GM23338 (cell line): ENCODE measurements at regions not wholly inside any gene's neighbourhood (a gene's known extent, or its start where the extent isn't known, plus 50 kb on each side); places are given as distances from the start of the nearest gene placed in this dataset.

Experiments
- ATAC-seq: fragments of 200-7000 bp; cut with Tn5 transposase; 3 replicates; pipeline ENCODE4 v1.9.1; 2020
- DNase-seq: peaks from one replicate; pipeline ENCODE4 v3.0.0-alpha.2; 2015; ENCODE audit warnings: low spot score
- H2AFZ ChIP-seq: fragments of 200-600 bp; sonication (generic); 2 replicates; pipeline ENCODE4 v1.8.0; 2016; ENCODE audit warnings: antibody characterized with exemption, mild to moderate bottlenecking, moderate library complexity
- H3F3A ChIP-seq: fragments of 200-600 bp; sonication (generic); replicated peaks from 2 replicates; pipeline ENCODE4 v1.8.0; 2017; ENCODE audit warnings: antibody characterized with exemption, mixed run types, low read depth
- H3K27ac ChIP-seq: fragments of 200-600 bp; sonication (generic); 2 replicates; pipeline ENCODE4 v1.6.1; 2016; ENCODE audit warnings: low read depth
- H3K27me3 ChIP-seq: fragments of 200-600 bp; sonication (generic); 2 replicates; pipeline ENCODE4 v1.8.0; 2016; ENCODE audit warnings: mild to moderate bottlenecking, mixed run types, moderate library complexity; ENCODE audit not compliant: insufficient read depth
- H3K36me3 ChIP-seq: fragments of 200-600 bp; sonication (generic); 2 replicates; pipeline ENCODE4 v1.8.0; 2016; ENCODE audit warnings: mild to moderate bottlenecking; ENCODE audit not compliant: insufficient read depth
- H3K4me1 ChIP-seq: fragments of 200-600 bp; sonication (generic); 2 replicates; pipeline ENCODE4 v1.8.0; 2016; ENCODE audit warnings: mild to moderate bottlenecking, moderate library complexity; ENCODE audit not compliant: insufficient read depth
- H3K4me2 ChIP-seq: fragments of 200-600 bp; sonication (generic); 2 replicates; pipeline ENCODE4 v1.7.1; 2017; ENCODE audit warnings: mixed run types
- H3K4me3 ChIP-seq: fragments of 200-600 bp; sonication (generic); 2 replicates; pipeline ENCODE4 v1.6.1; 2016; ENCODE audit warnings: mixed run types
- H3K79me2 ChIP-seq: fragments of 200-600 bp; sonication (generic); replicated peaks from 2 replicates; pipeline ENCODE4 v1.8.0; 2017; ENCODE audit warnings: mild to moderate bottlenecking; ENCODE audit not compliant: insufficient read depth
- H3K9me2 ChIP-seq: fragments of 200-600 bp; sonication (generic); 2 replicates; pipeline ENCODE4 v1.8.0; 2017; ENCODE audit not compliant: insufficient read depth
- H4K20me1 ChIP-seq: fragments of 200-600 bp; sonication (generic); replicated peaks from 2 replicates; pipeline ENCODE4 v1.8.0; 2017; ENCODE audit warnings: mild to moderate bottlenecking; ENCODE audit not compliant: insufficient read depth
- H3K27ac Mint-ChIP-seq: 2 replicates; pipeline ENCODE4 v1.8.0; 2020; ENCODE audit warnings: inconsistent platforms, mild to moderate bottlenecking, moderate library complexity, mixed read lengths
- H3K27me3 Mint-ChIP-seq: 3 replicates; pipeline ENCODE4 v1.8.0; 2022; ENCODE audit warnings: low read depth, mild to moderate bottlenecking, moderate library complexity, mixed read lengths, inconsistent platforms; ENCODE audit not compliant: insufficient read depth, poor library complexity
- H3K36me3 Mint-ChIP-seq: 3 replicates; pipeline ENCODE4 v1.8.0; 2021; ENCODE audit warnings: low read depth, mild to moderate bottlenecking, inconsistent platforms, moderate library complexity, mixed read lengths
- H3K4me1 Mint-ChIP-seq: 3 replicates; pipeline ENCODE4 v1.8.0; 2020; ENCODE audit warnings: mild to moderate bottlenecking, inconsistent platforms, mixed read lengths
- H3K4me3 Mint-ChIP-seq: 3 replicates; pipeline ENCODE4 v1.8.0; 2021; ENCODE audit warnings: moderate library complexity, mild to moderate bottlenecking, inconsistent platforms, mixed read lengths
- H3K9me3 Mint-ChIP-seq: 3 replicates; pipeline ENCODE4 v1.8.0; 2020; ENCODE audit warnings: moderate library complexity, mild to moderate bottlenecking, inconsistent platforms, mixed read lengths
- CREB1 ChIP-seq: fragments of 250-450 bp; sonication (Bioruptor Pico); IDR thresholded peaks from 2 replicates; pipeline ENCODE4 v1.5.0; 2020; ENCODE audit warnings: low read depth, mild to moderate bottlenecking, moderate library complexity
- EZH2 ChIP-seq: fragments of 200-600 bp; sonication (generic); IDR thresholded peaks from one replicate; pipeline ENCODE4 v1.8.0; 2017; ENCODE audit warnings: antibody characterized with exemption, mild to moderate bottlenecking, low read depth; ENCODE audit not compliant: unreplicated experiment
- EZH2phosphoT487 ChIP-seq: fragments of 200-600 bp; sonication (generic); IDR thresholded peaks from one replicate; pipeline ENCODE4 v1.8.1; 2018; ENCODE audit warnings: antibody characterized with exemption; ENCODE audit not compliant: unreplicated experiment
- JUNB ChIP-seq: IDR thresholded peaks from one replicate; pipeline ENCODE4 v1.6.1; 2016; ENCODE audit warnings: antibody characterized with exemption; ENCODE audit not compliant: unreplicated experiment
- NANOG ChIP-seq: IDR thresholded peaks from 2 replicates; pipeline ENCODE4 v1.6.1; 2016; ENCODE audit warnings: antibody characterized with exemption, borderline replicate concordance
- POLR2AphosphoS5 ChIP-seq: IDR thresholded peaks from 2 replicates; pipeline ENCODE4 v1.6.1; 2016; ENCODE audit warnings: antibody characterized with exemption, low read depth
- STAT1 ChIP-seq: IDR thresholded peaks from one replicate; pipeline ENCODE4 v1.6.1; 2016; ENCODE audit warnings: antibody characterized with exemption; ENCODE audit not compliant: unreplicated experiment
- ZNF114 ChIP-seq: fragments of 250-450 bp; sonication (Bioruptor Pico); IDR thresholded peaks from 2 replicates; pipeline ENCODE4 v1.5.0; 2020; ENCODE audit warnings: mild to moderate bottlenecking, moderate library complexity
- ZNF331 ChIP-seq: fragments of 250-450 bp; sonication (Bioruptor Pico); IDR thresholded peaks from 2 replicates; pipeline ENCODE4 v1.5.0; 2020; ENCODE audit warnings: low read depth, mild to moderate bottlenecking, moderate library complexity
- TF ChIP-seq, protein P1 (sequence below): IDR thresholded peaks from 2 replicates; pipeline ENCODE4 v1.6.1; 2016; ENCODE audit warnings: antibody characterized with exemption
- TF ChIP-seq, protein P2 (sequence below), 2 experiments: fragments of 200-600 bp in 1 of 2; sonication (generic) in 1 of 2; conservative IDR thresholded peaks; 2 replicates each; pipeline versions ENCODE4 v1.5.1 to v1.6.1; 2016 to 2017; ENCODE audit warnings: antibody characterized with exemption in 2 of 2, low read depth in 2 of 2, mild to moderate bottlenecking in 2 of 2, moderate library complexity in 1 of 2
- TF ChIP-seq, protein P3 (sequence below): IDR thresholded peaks from one replicate; pipeline ENCODE4 v1.6.1; 2018; ENCODE audit warnings: antibody characterized with exemption; ENCODE audit not compliant: unreplicated experiment

DNA sequence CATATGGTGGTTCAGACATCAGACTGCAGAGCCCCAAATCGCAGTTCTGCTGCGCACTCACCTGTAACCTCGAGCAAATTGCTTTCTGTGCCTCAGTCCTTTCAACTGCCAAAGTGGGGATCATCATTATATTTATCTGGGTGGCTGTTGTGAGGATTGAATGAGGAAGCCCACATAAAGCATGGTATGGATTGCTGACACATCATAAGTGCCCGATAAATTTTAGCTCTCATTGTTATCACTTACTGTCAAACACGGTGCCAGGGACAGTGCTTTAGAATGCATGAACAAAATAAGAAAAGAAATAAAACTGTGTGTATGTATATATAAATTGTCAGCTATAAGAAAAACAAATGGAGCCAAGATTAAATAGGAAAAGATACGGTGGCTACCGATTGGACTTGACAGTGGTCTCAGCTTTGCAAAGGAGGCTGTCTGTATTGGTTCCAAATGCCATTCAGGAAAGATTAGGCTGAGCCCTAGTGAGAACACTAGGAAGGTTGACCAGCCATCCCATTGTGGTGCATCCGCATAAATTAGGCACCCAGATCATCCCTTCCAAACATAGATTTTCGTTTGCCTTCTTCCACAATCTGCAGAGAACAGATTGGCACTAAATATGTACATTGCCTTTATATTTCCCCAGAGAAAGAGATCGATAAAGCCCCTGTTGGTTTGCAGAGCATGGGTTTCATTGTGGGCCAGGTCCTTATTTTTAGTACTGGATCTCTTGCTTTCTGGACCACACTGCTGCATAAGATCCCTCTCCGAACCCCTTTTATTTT is 91.8 kb upstream of the KAZN start (continued):
- no peak for TF ChIP-seq STAT1
- no peak for TF ChIP-seq EZH2
- no peak for TF ChIP-seq ZNF331
- TF ChIP-seq JUNB: no peak
- TF ChIP-seq, protein P1, sequence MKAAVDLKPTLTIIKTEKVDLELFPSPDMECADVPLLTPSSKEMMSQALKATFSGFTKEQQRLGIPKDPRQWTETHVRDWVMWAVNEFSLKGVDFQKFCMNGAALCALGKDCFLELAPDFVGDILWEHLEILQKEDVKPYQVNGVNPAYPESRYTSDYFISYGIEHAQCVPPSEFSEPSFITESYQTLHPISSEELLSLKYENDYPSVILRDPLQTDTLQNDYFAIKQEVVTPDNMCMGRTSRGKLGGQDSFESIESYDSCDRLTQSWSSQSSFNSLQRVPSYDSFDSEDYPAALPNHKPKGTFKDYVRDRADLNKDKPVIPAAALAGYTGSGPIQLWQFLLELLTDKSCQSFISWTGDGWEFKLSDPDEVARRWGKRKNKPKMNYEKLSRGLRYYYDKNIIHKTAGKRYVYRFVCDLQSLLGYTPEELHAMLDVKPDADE: no peak
- TF ChIP-seq POLR2AphosphoS5: no peak
- TF ChIP-seq ZNF114: no peak
- TF ChIP-seq CREB1: no peak
- TF ChIP-seq, protein P2, sequence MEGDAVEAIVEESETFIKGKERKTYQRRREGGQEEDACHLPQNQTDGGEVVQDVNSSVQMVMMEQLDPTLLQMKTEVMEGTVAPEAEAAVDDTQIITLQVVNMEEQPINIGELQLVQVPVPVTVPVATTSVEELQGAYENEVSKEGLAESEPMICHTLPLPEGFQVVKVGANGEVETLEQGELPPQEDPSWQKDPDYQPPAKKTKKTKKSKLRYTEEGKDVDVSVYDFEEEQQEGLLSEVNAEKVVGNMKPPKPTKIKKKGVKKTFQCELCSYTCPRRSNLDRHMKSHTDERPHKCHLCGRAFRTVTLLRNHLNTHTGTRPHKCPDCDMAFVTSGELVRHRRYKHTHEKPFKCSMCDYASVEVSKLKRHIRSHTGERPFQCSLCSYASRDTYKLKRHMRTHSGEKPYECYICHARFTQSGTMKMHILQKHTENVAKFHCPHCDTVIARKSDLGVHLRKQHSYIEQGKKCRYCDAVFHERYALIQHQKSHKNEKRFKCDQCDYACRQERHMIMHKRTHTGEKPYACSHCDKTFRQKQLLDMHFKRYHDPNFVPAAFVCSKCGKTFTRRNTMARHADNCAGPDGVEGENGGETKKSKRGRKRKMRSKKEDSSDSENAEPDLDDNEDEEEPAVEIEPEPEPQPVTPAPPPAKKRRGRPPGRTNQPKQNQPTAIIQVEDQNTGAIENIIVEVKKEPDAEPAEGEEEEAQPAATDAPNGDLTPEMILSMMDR (conservative IDR thresholded peaks at IDR 0.05; ENCODE audit: low read depth in 2 of 2): no peak

DNA sequence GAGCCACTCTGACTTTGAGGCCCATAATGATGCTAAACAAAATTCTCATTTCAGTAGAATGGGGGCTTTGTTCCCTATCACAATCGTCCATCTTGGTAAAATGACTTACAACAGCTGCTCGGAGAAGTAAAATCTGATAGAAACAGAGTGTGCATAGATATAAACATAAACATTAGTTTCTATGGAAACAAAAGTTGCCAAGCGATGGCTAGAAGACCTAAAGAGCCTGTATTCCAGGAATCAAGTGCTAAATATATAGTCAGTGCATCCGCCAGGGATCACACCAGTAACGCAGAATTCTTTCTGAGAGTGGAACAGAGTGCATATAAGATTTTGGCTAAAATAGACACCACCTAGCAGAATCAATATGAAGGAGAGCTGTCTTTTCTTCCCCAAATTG is 91.2 kb upstream of the KAZN start:
- Mint-ChIP-seq H3K36me3 (no peaks in the 10 kb centered on the region), H3K9me3 (no peaks in the 10 kb centered on the region), H3K4me1 (peaks cover 17% of the 10 kb centered on the region), H3K4me3 (no peak overlapping the region), H3K27me3 (peaks cover 9% of the 10 kb centered on the region), H3K27ac (no peak overlapping the region)
- H3K36me3 ChIP-seq: no peaks in the 10 kb centered on the region
- H3K27ac ChIP-seq: no peak overlapping the region
- H3K4me2 ChIP-seq: no peak overlapping the region
- no peaks in the 10 kb centered on the region for H3F3A ChIP-seq
- H3K4me1 ChIP-seq: 0 out of 2 replicates have a peak, but pooled peaks cover 7% of the 10 kb centered on the region
- peaks cover 5% of the 10 kb centered on the region for H3K9me2 ChIP-seq
- no peak for DNase-seq
- no peak overlapping the region for H3K4me3 ChIP-seq
- no peaks in the 10 kb centered on the region for H3K79me2 ChIP-seq
- no peaks in the 10 kb centered on the region for H4K20me1 ChIP-seq
- peaks cover 3% of the 10 kb centered on the region; the same call in 1 of the 2 replicates for H3K27me3 ChIP-seq
- H2AFZ ChIP-seq: no peak overlapping the region
- ATAC-seq: no peak
- TF ChIP-seq NANOG: no peak
- TF ChIP-seq POLR2AphosphoS5: no peak
- TF ChIP-seq, protein P1: no peak
- TF ChIP-seq, protein P2 (conservative IDR thresholded peaks at IDR 0.05; ENCODE audit: low read depth in 2 of 2): no peak
- no peak for TF ChIP-seq ZNF114
- TF ChIP-seq, protein P3, sequence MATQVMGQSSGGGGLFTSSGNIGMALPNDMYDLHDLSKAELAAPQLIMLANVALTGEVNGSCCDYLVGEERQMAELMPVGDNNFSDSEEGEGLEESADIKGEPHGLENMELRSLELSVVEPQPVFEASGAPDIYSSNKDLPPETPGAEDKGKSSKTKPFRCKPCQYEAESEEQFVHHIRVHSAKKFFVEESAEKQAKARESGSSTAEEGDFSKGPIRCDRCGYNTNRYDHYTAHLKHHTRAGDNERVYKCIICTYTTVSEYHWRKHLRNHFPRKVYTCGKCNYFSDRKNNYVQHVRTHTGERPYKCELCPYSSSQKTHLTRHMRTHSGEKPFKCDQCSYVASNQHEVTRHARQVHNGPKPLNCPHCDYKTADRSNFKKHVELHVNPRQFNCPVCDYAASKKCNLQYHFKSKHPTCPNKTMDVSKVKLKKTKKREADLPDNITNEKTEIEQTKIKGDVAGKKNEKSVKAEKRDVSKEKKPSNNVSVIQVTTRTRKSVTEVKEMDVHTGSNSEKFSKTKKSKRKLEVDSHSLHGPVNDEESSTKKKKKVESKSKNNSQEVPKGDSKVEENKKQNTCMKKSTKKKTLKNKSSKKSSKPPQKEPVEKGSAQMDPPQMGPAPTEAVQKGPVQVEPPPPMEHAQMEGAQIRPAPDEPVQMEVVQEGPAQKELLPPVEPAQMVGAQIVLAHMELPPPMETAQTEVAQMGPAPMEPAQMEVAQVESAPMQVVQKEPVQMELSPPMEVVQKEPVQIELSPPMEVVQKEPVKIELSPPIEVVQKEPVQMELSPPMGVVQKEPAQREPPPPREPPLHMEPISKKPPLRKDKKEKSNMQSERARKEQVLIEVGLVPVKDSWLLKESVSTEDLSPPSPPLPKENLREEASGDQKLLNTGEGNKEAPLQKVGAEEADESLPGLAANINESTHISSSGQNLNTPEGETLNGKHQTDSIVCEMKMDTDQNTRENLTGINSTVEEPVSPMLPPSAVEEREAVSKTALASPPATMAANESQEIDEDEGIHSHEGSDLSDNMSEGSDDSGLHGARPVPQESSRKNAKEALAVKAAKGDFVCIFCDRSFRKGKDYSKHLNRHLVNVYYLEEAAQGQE: no peak
- no peak for TF ChIP-seq ZNF331
- TF ChIP-seq EZH2phosphoT487: no peak
- no peak for TF ChIP-seq CREB1
- TF ChIP-seq JUNB: no peak
- no peak for TF ChIP-seq STAT1
- TF ChIP-seq EZH2: no peak
